CD4-positive, alpha-beta T cell treated with Interleukin-17A for 1 hour (primary cell): ENCODE measurements at regions not wholly inside any gene's neighbourhood (a gene's known extent, or its start where the extent isn't known, plus 50 kb on each side); places are given as distances from the start of the nearest gene placed in this dataset.
"Not testable (repeated sequence)": the region's sequence is repeated elsewhere in the genome, so short reads cannot be mapped to it uniquely, and the experiment has no call there.

Experiments used
- DNase-seq: peaks from one replicate; pipeline ENCODE4 v3.0.0-alpha.2; 2020

- no peak for DNase-seq
Measured at GRCh38 chr4:132097041-132097440, 1052.1 kb upstream of the PCDH10 start.

- DNase-seq = no peak
Measured at GRCh38 chr4:132101526-132101925, 1047.6 kb upstream of the PCDH10 start.

- no peak for DNase-seq
Measured at GRCh38 chr4:132108784-132109183, 1040.3 kb upstream of the PCDH10 start.

GRCh38 chr4:132114885-132115284 lies 1034.2 kb upstream of the PCDH10 start:
- no peak for DNase-seq

- not testable (repeated sequence) for DNase-seq
Measured at GRCh38 chr4:132122741-132123140, 1026.4 kb upstream of the PCDH10 start.

GRCh38 chr4:132123870-132124623 lies 1025.0 kb upstream of the PCDH10 start:
- DNase-seq = peak; percentile 9

GRCh38 chr4:132124624-132124974 lies 1024.5 kb upstream of the PCDH10 start:
- DNase-seq = no peak

- DNase-seq = no peak
Measured at GRCh38 chr4:132125131-132125530, 1024.0 kb upstream of the PCDH10 start.

GRCh38 chr4:132132433-132132832 lies 1016.7 kb upstream of the PCDH10 start:
- DNase-seq = no peak

- no peak for DNase-seq
Measured at GRCh38 chr4:132169660-132170059, 979.4 kb upstream of the PCDH10 start.

GRCh38 chr4:132180020-132180427 lies 969.1 kb upstream of the PCDH10 start:
- no peak for DNase-seq

- DNase-seq = no peak
Measured at GRCh38 chr4:132195176-132195575, 953.9 kb upstream of the PCDH10 start.

GRCh38 chr4:132203618-132204017 lies 945.5 kb upstream of the PCDH10 start:
- no peak for DNase-seq

GRCh38 chr4:132214519-132214918 lies 934.6 kb upstream of the PCDH10 start:
- no peak for DNase-seq

- no peak for DNase-seq
Measured at GRCh38 chr4:132218406-132218805, 930.7 kb upstream of the PCDH10 start.

GRCh38 chr4:132227151-132227856 lies 921.8 kb upstream of the PCDH10 start:
- no peak for DNase-seq

- DNase-seq = not testable (repeated sequence)
Measured at GRCh38 chr4:132227857-132228165, 921.3 kb upstream of the PCDH10 start.

- no peak for DNase-seq
Measured at GRCh38 chr4:132228676-132229075, 920.4 kb upstream of the PCDH10 start.

- no peak for DNase-seq
Measured at GRCh38 chr4:132230025-132230424, 919.1 kb upstream of the PCDH10 start.

- no peak for DNase-seq
Measured at GRCh38 chr4:132238697-132239096, 910.4 kb upstream of the PCDH10 start.

- DNase-seq = no peak
Measured at GRCh38 chr4:132240081-132240480, 909.0 kb upstream of the PCDH10 start.

- no peak for DNase-seq
Measured at GRCh38 chr4:132245319-132245718, 903.8 kb upstream of the PCDH10 start.

- no peak for DNase-seq
Measured at GRCh38 chr4:132264176-132264575, 884.9 kb upstream of the PCDH10 start.

GRCh38 chr4:132266374-132266773 lies 882.7 kb upstream of the PCDH10 start:
- DNase-seq = no peak

GRCh38 chr4:132267321-132267720 lies 881.8 kb upstream of the PCDH10 start:
- DNase-seq = no peak
